ENCODE measurements at regions not wholly inside any gene's neighbourhood (a gene's known extent, or its start where the extent isn't known, plus 50 kb on each side); places are given as distances from the start of the nearest gene placed in this dataset.

GRCh38 chr2:120646994-120647393, 88.7 kb upstream of the GLI2 start:
- no peak for TF ChIP-seq CTCF (IDR thresholded peaks at IDR 0.05)
- no peak for TF ChIP-seq POLR2A (IDR thresholded peaks at IDR 0.05)
- TF ChIP-seq POLR2AphosphoS5 (IDR thresholded peaks at IDR 0.05; ENCODE audit: insufficient read depth in 1 of 2, low read depth in 1 of 2) = no peak

All from vagina (tissue), 2 donors.